LNCaP clone FGC (cell line): ENCODE measurements at regions not wholly inside any gene's neighbourhood (a gene's known extent, or its start where the extent isn't known, plus 50 kb on each side); places are given as distances from the start of the nearest gene placed in this dataset.

Experiments used
- DNase-seq: peaks from one replicate; pipeline ENCODE4 v3.0.0-alpha.2; 2011; ENCODE audit warnings: low read depth
- H3K4me3 ChIP-seq: 2 replicates; pipeline ENCODE4 v1.5.1; 2011; ENCODE audit warnings: mild to moderate bottlenecking, low read depth, low read length, control low read depth
- TF ChIP-seq, protein P1 (sequence below): IDR thresholded peaks from 2 replicates; pipeline ENCODE4 v1.5.1; 2012; ENCODE audit warnings: mild to moderate bottlenecking; ENCODE audit not compliant: control insufficient read depth, insufficient read depth; ENCODE audit errors: extremely low read depth

- DNase-seq = no peak
- no peak overlapping the region for H3K4me3 ChIP-seq
- TF ChIP-seq, protein P1, sequence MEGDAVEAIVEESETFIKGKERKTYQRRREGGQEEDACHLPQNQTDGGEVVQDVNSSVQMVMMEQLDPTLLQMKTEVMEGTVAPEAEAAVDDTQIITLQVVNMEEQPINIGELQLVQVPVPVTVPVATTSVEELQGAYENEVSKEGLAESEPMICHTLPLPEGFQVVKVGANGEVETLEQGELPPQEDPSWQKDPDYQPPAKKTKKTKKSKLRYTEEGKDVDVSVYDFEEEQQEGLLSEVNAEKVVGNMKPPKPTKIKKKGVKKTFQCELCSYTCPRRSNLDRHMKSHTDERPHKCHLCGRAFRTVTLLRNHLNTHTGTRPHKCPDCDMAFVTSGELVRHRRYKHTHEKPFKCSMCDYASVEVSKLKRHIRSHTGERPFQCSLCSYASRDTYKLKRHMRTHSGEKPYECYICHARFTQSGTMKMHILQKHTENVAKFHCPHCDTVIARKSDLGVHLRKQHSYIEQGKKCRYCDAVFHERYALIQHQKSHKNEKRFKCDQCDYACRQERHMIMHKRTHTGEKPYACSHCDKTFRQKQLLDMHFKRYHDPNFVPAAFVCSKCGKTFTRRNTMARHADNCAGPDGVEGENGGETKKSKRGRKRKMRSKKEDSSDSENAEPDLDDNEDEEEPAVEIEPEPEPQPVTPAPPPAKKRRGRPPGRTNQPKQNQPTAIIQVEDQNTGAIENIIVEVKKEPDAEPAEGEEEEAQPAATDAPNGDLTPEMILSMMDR = no peak
Measured at GRCh38 chr6:16837217-16837972, 76.1 kb upstream of the ATXN1 start.

GRCh38 chr6:16836144-16836981, 75.1 kb upstream of the ATXN1 start:
- H3K4me3 ChIP-seq = no peak overlapping the region
- DNase-seq = no peak
- TF ChIP-seq, protein P1 = no peak

DNA sequence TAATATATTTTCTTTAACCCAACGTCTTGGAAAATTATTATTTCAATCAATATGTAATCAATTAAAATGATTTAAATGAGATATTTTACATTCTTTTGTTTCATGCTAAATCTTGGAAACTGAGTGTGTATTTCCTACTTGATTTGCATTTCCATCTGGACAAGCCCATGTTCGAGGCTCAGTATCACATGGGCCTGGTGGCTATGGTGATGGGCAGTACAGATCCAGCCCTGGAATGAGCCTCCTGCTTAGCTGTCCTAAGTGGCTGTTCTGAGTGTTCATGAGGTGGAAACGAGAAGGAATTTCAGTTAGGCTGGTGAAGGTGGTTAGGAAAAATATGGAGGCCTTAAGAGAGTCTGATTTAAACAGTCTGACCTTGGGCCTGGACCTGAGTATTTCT, 73.0 kb upstream of the ATXN1 start:
- H3K4me3 ChIP-seq = no peak overlapping the region
- TF ChIP-seq, protein P1 = no peak
- no peak for DNase-seq

GRCh38 chr6:16832721-16833120, 71.5 kb upstream of the ATXN1 start:
- TF ChIP-seq, protein P1 = no peak
- no peak overlapping the region for H3K4me3 ChIP-seq
- DNase-seq = no peak

DNA sequence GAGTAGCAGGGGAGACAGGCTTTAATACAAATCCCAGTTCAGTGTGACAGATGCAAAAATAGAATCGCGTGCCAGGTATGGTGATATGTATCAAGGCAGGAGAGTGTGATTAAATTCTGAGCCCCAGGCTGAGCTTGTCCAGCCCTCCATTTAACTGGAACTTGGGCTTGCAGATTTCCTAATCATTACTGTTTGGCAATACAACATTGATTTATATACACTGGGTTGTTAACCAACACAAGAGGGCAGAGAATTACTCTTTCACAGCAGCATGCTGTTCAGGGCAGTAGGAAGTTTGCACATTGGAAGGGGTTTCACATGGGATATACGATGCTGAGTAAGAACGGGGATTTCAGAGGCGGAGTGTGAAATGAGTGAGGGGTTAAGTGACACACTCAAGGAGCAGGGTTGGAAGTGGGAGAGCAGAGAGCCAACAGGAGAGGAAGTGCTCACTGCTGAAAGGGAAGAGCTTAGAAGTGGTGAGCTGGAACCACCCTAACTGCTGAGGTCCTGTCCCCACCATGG, 70.8 kb upstream of the ATXN1 start:
- H3K4me3 ChIP-seq = no peak overlapping the region
- TF ChIP-seq, protein P1 = no peak
- no peak for DNase-seq

- TF ChIP-seq, protein P1 = no peak
- no peak overlapping the region for H3K4me3 ChIP-seq
- DNase-seq = no peak
Measured at GRCh38 chr6:16831136-16831535, 69.9 kb upstream of the ATXN1 start.
